HG02852 (cell line): ENCODE measurements at regions not wholly inside any gene's neighbourhood (a gene's known extent, or its start where the extent isn't known, plus 50 kb on each side); places are given as distances from the start of the nearest gene placed in this dataset.

Experiments
- ATAC-seq: cut with Tn5 transposase; IDR thresholded peaks from one replicate; pipeline ENCODE4 v1.9.1; 2021; ENCODE audit warnings: mild to moderate bottlenecking, moderate library complexity; ENCODE audit not compliant: unreplicated experiment

GRCh38 chr3:167188592-167188991 lies 191.5 kb downstream of the ZBBX start:
- ATAC-seq = no peak

DNA sequence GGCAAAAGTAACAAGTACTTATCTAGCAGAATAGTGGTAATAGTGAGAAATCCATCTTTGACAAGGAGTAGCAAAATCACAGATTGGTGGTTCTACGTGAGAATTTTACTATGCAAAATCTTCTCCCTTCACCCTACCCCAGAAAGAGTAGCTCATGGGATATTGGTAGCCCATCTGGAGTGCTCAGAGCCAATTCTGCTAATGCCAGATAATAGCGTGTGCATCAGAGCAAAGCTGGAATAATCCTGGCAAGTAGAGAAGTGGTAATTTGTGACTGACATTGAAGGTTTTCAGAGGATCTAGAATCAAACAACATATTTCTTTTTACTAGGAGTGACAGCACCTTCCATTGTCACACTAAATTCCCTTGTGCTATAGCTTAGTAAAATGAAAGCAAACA lies 192.9 kb downstream of the ZBBX start:
- ATAC-seq = no peak

GRCh38 chr3:167184511-167184910 lies 195.6 kb downstream of the ZBBX start:
- ATAC-seq = no peak

GRCh38 chr3:167172377-167172776 lies 207.7 kb downstream of the ZBBX start:
- ATAC-seq = no peak

GRCh38 chr3:167167491-167167890 lies 212.6 kb downstream of the ZBBX start:
- no peak for ATAC-seq

DNA sequence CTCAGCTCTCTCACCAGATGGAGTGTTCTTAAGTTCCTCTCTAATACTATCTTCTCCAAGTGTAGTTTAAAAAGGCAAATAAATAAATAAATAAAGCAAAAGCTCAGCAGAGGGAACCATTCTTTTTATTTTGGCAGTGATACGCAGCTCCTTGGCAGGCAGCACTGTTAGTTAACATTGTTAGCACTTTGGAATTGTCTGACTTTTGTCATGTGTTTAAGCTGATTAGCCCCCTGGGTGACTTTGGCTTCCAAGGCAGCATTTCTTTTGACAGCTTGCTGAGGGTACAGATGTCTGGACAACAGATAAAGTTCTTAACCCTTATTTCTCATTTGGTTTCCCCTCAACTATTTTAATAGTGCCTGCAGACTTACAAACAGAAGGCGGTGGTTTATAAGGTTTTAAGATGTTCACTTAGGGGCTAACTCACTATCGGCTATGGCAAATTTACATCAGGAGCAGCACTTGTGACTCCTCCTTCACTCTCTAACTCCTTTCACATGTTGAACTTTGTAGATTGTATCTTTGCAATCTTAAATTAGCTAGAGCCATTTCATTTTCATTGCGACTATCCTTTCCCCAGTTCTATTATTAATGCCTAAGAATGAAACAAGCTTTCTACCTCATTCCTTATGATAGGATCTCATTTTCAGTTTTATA lies 213.4 kb downstream of the ZBBX start:
- no peak for ATAC-seq

DNA sequence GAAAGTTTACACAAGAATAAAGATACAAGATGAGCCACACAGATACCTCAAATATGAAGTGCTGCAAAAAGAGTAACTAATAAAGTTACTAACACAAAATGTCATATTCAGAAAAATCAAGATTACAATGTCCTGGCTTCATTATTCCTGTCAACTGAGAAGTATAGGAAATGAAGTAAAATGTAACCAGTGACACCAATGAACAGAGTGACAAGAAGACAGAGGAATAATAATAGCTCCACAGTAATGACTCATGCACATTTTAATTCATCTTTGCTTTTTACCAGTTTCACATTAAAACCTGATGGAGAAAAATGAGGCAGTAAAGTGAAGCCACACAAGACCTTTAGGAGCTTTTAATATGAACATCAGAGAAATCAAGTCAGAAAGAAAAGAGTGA lies 214.1 kb downstream of the ZBBX start:
- ATAC-seq = no peak

DNA sequence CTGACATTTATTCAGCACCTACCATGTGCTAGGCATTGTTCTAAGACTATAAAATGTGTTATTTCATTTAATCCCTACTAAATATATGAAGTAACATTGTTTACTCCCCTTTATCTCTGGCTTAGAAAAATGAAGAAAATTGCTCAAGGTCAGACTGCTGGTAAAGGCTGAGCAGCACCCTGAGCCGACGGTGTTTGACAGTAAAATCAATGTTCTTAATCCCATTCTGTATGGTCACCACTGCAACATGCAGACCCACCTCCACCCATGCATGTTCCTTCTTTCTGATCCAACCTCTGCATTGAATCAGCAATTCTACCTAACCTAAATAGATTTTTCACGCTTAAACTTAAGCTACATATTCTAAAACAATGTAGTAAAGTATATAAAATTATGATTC lies 216.5 kb downstream of the ZBBX start:
- no peak for ATAC-seq

DNA sequence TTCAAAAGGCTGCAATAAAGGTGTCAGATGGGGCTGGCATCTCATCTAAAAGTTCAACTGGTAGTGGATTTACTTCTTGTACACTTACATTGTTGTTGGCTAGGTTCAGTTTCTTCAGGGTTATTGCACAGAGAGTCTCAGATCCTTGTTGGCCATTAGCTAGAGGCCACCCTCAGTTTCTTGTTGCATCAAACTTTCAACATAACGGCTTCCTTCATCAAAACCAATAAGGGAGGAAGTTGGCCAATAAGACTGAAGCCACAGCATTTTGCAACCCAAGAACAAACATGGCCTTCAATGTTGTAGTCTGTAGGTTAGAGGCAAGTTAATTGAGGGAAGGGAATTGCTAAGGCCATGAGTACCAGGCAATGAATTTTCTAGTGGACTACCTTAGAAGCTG lies 218.0 kb downstream of the ZBBX start:
- no peak for ATAC-seq

- ATAC-seq = no peak
Measured at GRCh38 chr3:167160781-167161180, 219.3 kb downstream of the ZBBX start.

GRCh38 chr3:167151636-167152035 lies 228.5 kb downstream of the ZBBX start:
- ATAC-seq = no peak

GRCh38 chr3:167148136-167148535 lies 232.0 kb downstream of the ZBBX start:
- ATAC-seq = no peak

GRCh38 chr3:167146911-167147310 lies 233.2 kb downstream of the ZBBX start:
- no peak for ATAC-seq

GRCh38 chr3:167125612-167126407 lies 254.3 kb downstream of the ZBBX start:
- ATAC-seq = no peak

DNA sequence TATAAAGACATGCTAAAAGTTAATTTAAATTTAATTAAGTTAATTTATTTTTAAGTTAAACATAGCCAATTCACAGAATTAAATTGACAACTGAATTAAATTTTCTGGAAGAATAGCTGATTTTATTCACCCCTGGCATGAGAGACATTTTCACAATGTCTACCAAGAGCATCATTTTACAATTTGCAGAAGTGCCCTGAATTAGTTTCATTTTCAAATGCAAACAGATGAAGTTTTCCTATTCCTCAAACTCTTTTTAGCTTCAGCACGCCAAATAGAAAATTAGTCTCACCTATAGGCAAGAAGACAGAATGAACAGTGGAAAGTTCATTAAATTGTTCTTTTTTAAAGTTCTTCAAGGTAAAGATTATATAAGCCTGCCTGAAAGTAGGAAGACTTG lies 259.3 kb downstream of the ZBBX start:
- no peak for ATAC-seq

GRCh38 chr3:167116120-167116922 lies 263.8 kb downstream of the ZBBX start:
- no peak for ATAC-seq

DNA sequence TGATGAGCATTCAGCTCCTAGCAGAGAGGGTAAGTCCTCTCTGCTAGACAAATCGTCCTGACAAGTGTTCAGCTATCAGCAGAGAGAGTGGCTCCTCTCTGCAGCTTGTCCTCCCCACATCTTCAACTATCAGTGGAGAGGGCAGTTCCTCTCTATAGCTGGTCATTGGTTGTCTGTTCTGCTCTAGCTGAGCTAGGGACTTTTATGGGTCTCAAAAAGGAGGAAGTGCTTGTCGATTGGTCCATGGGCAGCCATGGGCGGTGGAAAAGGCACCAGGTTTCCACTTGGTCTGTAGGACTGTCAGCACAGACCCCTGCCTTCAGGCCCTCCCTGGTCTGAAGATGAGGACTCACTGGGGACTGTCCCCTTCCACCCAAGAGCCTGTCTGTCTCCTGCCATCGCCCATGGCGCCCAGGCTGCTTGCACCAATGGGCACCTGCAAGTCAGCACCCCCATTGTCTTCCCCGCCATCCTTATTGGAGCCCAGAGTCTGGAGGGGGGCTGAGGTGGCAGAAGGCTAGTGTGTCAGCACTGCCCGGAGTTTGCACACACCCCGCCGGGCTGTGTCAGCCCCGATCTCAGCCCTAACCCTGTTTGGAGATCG lies 264.7 kb downstream of the ZBBX start:
- no peak for ATAC-seq

GRCh38 chr3:167114619-167115018 lies 265.5 kb downstream of the ZBBX start:
- no peak for ATAC-seq

DNA sequence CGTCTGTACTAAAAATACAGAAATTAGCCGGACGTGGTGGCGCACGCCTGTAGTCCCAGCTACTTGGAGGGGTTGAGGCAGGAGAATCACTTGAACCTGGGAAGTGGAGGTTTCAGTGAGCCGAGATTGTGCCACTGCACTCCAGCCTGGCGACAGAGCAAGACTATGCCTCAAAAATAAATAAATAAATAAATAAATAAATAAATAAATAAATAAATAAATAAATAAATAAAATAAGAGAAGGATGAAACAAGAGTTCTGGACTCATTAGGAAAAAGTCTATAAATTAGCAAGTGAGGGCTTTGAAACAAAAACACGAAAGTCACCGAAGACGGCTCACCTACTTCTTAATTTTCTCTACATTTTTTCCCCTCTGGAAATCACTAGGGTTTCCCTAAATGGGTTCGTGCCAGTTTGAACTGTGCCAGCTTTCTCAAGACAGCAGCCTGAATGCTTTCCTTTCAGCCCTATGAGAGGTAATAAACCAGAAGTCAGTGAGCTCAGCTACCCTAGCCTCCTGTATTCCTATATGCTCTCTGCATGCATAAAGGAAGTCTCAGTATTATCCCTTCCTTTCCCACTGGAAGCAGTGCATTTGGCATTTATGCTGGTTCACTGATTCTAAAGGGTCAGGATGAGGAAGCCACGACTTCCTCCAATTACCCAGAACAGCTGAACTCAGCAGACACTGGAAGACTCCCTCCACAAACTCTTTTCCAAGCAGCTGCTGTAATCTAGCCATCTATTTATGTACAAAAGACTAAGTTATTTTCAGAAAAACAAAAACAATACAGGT lies 266.9 kb downstream of the ZBBX start:
- no peak for ATAC-seq

- ATAC-seq = no peak
Measured at GRCh38 chr3:167110901-167111300, 269.2 kb downstream of the ZBBX start.

DNA sequence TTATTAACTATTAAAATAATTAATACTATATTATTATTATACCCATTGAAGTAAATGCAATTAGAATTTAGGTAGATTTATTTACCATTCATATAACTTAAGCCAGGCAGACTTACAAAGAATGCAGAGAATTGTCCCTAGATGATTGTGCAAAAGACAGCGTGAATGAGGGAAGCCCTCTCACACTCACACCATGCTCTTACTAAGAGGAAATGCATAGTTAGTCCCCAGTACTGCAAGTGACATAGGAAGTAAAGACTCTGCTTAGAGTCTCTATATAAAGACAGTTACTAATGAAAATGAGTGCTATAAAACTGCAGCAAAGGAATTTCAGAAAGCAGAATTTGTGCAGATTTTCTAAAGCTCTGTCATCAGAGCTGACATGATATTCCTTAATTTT lies 270.4 kb downstream of the ZBBX start:
- ATAC-seq = no peak
